H1 (cell line): ENCODE measurements at regions not wholly inside any gene's neighbourhood (a gene's known extent, or its start where the extent isn't known, plus 50 kb on each side); places are given as distances from the start of the nearest gene placed in this dataset.

Source experiments
- CTCF ChIA-PET: fragments of 300-600 bp; sonication (Branson Sonifier 250); formaldehyde crosslinking; loops from one replicate; lab custom pipeline; 2021; ENCODE audit not compliant: partially characterized antibody; lab: Charles Lee
- POLR2A ChIA-PET: fragments of 300-600 bp; sonication (Branson Sonifier 250); formaldehyde crosslinking; loops from one replicate; lab custom pipeline; 2021; ENCODE audit warnings: inconsistent platforms; ENCODE audit not compliant: partially characterized antibody; lab: Charles Lee
- DNase-seq, 2 experiments: peaks; one replicate each; pipeline versions ENCODE4 v3.0.0 to v3.0.0-alpha.2; 2010 to 2022; ENCODE audit warnings: low spot score in 2 of 2, low read depth in 1 of 2, mixed read lengths in 1 of 2
- FAIRE-seq: peaks from 2 replicates; lab custom pipeline; 2011; peaks lifted over from hg19 to GRCh38; lab: Jason Lieb, UNC
- H2AFZ ChIP-seq: 2 replicates; pipeline ENCODE4 v1.8.1; 2012; ENCODE audit warnings: low read length, inconsistent platforms
- H2AK5ac ChIP-seq: 2 replicates; pipeline ENCODE4 v1.6.1; 2013; ENCODE audit warnings: low read depth, low read length
- H2BK120ac ChIP-seq: replicated peaks from 2 replicates; pipeline ENCODE3; 2013; ENCODE audit warnings: low read depth, low read length, inconsistent platforms
- H2BK12ac ChIP-seq: 2 replicates; pipeline ENCODE4 v1.6.1; 2013; ENCODE audit warnings: low read depth, low read length
- H2BK15ac ChIP-seq: 2 replicates; pipeline ENCODE4 v1.6.1; 2013; ENCODE audit warnings: low read length
- H2BK20ac ChIP-seq: 2 replicates; pipeline ENCODE4 v1.6.1; 2013; ENCODE audit warnings: low read length
- H2BK5ac ChIP-seq: 2 replicates; pipeline ENCODE4 v1.6.1; 2013; ENCODE audit warnings: low read depth, low read length
- H3K14ac ChIP-seq: 2 replicates; pipeline ENCODE4 v1.6.1; 2013; ENCODE audit warnings: inconsistent platforms; ENCODE audit not compliant: insufficient read length
- H3K18ac ChIP-seq: 2 replicates; pipeline ENCODE4 v1.6.1; 2013; ENCODE audit warnings: low read length; ENCODE audit errors: extremely low read depth
- H3K23ac ChIP-seq: 2 replicates; pipeline ENCODE4 v1.6.1; 2013; ENCODE audit warnings: inconsistent platforms; ENCODE audit not compliant: insufficient read length
- H3K23me2 ChIP-seq: 2 replicates; pipeline ENCODE4 v1.6.1; 2013; ENCODE audit warnings: low read depth, low read length
- H3K27ac ChIP-seq: 2 replicates; pipeline ENCODE4 v1.6.1; 2011; ENCODE audit warnings: low read depth, low read length, inconsistent platforms
- H3K27me3 ChIP-seq, 4 experiments: replicated peaks in 1 of 4; 1 replicate in 1 of 4; 2 replicates in 3 of 4; pipeline versions ENCODE4 v1.6.1 to v1.8.1; 2011 to 2013; ENCODE audit warnings: low read length in 3 of 4, mild to moderate bottlenecking in 3 of 4, inconsistent platforms in 2 of 4, mixed read lengths in 2 of 4, moderate library complexity in 1 of 4; ENCODE audit not compliant: control insufficient read depth in 3 of 4, insufficient read depth in 3 of 4; ENCODE audit errors: extremely low read depth in 1 of 4
- H3K36me3 ChIP-seq, 4 experiments: 2 replicates each; pipeline versions ENCODE4 v1.6.1 to v1.8.1; 2011 to 2013; ENCODE audit warnings: mild to moderate bottlenecking in 4 of 4, low read length in 3 of 4, moderate library complexity in 2 of 4, control low read depth in 1 of 4, inconsistent platforms in 1 of 4; ENCODE audit not compliant: insufficient read depth in 4 of 4, control insufficient read depth in 2 of 4
- H3K4ac ChIP-seq: replicated peaks from 2 replicates; pipeline ENCODE3; 2013; ENCODE audit warnings: low read length, low read depth, mixed read lengths, inconsistent platforms; ENCODE audit not compliant: insufficient read length
- H3K4me1 ChIP-seq, 4 experiments: replicated peaks in 1 of 4; 1 replicate in 1 of 4; 2 replicates in 3 of 4; pipeline versions ENCODE4 v1.6.1 to v1.8.1; 2011 to 2013; ENCODE audit warnings: low read length in 3 of 4, inconsistent platforms in 2 of 4, mixed read lengths in 1 of 4; ENCODE audit not compliant: insufficient read depth in 4 of 4, control insufficient read depth in 3 of 4
- H3K4me2 ChIP-seq, 2 experiments: 2 replicates each; pipeline versions ENCODE4 v1.6.1 to v1.8.1; 2011 to 2013; ENCODE audit warnings: low read depth in 2 of 2, low read length in 2 of 2, control low read depth in 1 of 2, inconsistent platforms in 1 of 2, mild to moderate bottlenecking in 1 of 2; ENCODE audit not compliant: insufficient read depth in 1 of 2
- H3K4me3 ChIP-seq, 4 experiments: fragments of 200-600, 300-600 bp in 1 of 4; sonication (generic), shearing (Covaris generic), sonication (Bioruptor Twin) in 1 of 4; 2 replicates each; pipeline versions ENCODE4 v1.5.1 to v1.8.1; 2011 to 2016; ENCODE audit warnings: low read length in 4 of 4, low read depth in 3 of 4, control low read depth in 2 of 4, inconsistent platforms in 2 of 4, mild to moderate bottlenecking in 2 of 4, mixed read lengths in 1 of 4, moderate library complexity in 1 of 4; ENCODE audit not compliant: insufficient read depth in 2 of 4; ENCODE audit errors: extremely low read depth in 1 of 4
- H3K56ac ChIP-seq: replicated peaks from 2 replicates; pipeline ENCODE3; 2013; ENCODE audit warnings: low read depth, mild to moderate bottlenecking, mixed read lengths, low read length, inconsistent platforms; ENCODE audit not compliant: insufficient read length
- H3K79me1 ChIP-seq: 2 replicates; pipeline ENCODE4 v1.6.1; 2013; ENCODE audit warnings: low read depth, low read length, control low read depth
- H3K79me2 ChIP-seq, 2 experiments: 2 replicates each; pipeline versions ENCODE4 v1.6.1 to v1.8.1; 2012 to 2013; ENCODE audit warnings: low read length in 2 of 2, mild to moderate bottlenecking in 2 of 2, inconsistent platforms in 1 of 2; ENCODE audit not compliant: insufficient read depth in 2 of 2, control insufficient read depth in 1 of 2
- H3K9ac ChIP-seq, 4 experiments: replicated peaks in 1 of 4; 1 replicate in 1 of 4; 2 replicates in 3 of 4; pipeline versions ENCODE4 v1.6.1 to v1.8.1; 2011 to 2013; ENCODE audit warnings: low read depth in 3 of 4, low read length in 3 of 4, control low read depth in 2 of 4, mild to moderate bottlenecking in 2 of 4, moderate library complexity in 2 of 4, inconsistent platforms in 1 of 4; ENCODE audit errors: extremely low read depth in 1 of 4
- H3K9me3 ChIP-seq, 2 experiments: 2 replicates each; pipeline versions ENCODE4 v1.6.1 to v1.8.1; 2012 to 2013; ENCODE audit warnings: mild to moderate bottlenecking in 2 of 2, moderate library complexity in 2 of 2, control low read depth in 1 of 2, inconsistent platforms in 1 of 2, low read depth in 1 of 2, low read length in 1 of 2, mixed read lengths in 1 of 2; ENCODE audit not compliant: insufficient read depth in 2 of 2
- H4K20me1 ChIP-seq, 2 experiments: replicated peaks in 1 of 2; 2 replicates each; pipeline versions ENCODE3 to v1.8.1; 2011 to 2013; ENCODE audit warnings: inconsistent platforms in 2 of 2, low read length in 2 of 2, mild to moderate bottlenecking in 1 of 2; ENCODE audit not compliant: insufficient read depth in 2 of 2, control insufficient read depth in 1 of 2
- H4K5ac ChIP-seq: 2 replicates; pipeline ENCODE4 v1.6.1; 2013; ENCODE audit warnings: low read length, low read depth, mixed read lengths, inconsistent platforms; ENCODE audit not compliant: insufficient read length
- H4K8ac ChIP-seq: 2 replicates; pipeline ENCODE4 v1.8.0; 2013; ENCODE audit warnings: mild to moderate bottlenecking, moderate library complexity, low read length, inconsistent platforms; ENCODE audit not compliant: insufficient read depth; ENCODE audit errors: extremely low read depth
- H4K91ac ChIP-seq: replicated peaks from 2 replicates; pipeline ENCODE3; 2013; ENCODE audit warnings: low read length, mixed read lengths, inconsistent platforms; ENCODE audit not compliant: insufficient read length
- ATF2 ChIP-seq: IDR thresholded peaks from 2 replicates; pipeline ENCODE4 v1.6.1; 2012; ENCODE audit warnings: low read length, inconsistent platforms
- BCL11A ChIP-seq, 2 experiments: IDR thresholded peaks; one replicate each; pipeline ENCODE4 v1.6.1; 2011; ENCODE audit warnings: low read depth in 2 of 2, low read length in 2 of 2, mild to moderate bottlenecking in 2 of 2
- EGR1 ChIP-seq: IDR thresholded peaks from 2 replicates; pipeline ENCODE4 v1.6.1; 2011; ENCODE audit warnings: low read depth, low read length, borderline replicate concordance
- PHF8 ChIP-seq: fragments of 200-600 bp; sonication (generic); conservative IDR thresholded peaks from 2 replicates; pipeline ENCODE4 v1.7.1; 2012; ENCODE audit warnings: low read depth, mild to moderate bottlenecking, inconsistent platforms, low read length, moderate library complexity
- POLR2AphosphoS5 ChIP-seq: IDR thresholded peaks from 2 replicates; pipeline ENCODE4 v1.6.1; 2011; ENCODE audit warnings: low read depth, low read length
- POU5F1 ChIP-seq: IDR thresholded peaks from 2 replicates; pipeline ENCODE4 v1.6.1; 2011; ENCODE audit warnings: low read depth, mild to moderate bottlenecking, low read length, moderate library complexity
- RXRA ChIP-seq: IDR thresholded peaks from 2 replicates; pipeline ENCODE4 v1.6.1; 2011; ENCODE audit warnings: low read depth, mild to moderate bottlenecking, low read length, moderate library complexity; ENCODE audit not compliant: insufficient read depth
- SIRT6 ChIP-seq: IDR thresholded peaks from one replicate; pipeline ENCODE4 v1.7.1; 2012; ENCODE audit warnings: low read length, inconsistent platforms
- SUZ12 ChIP-seq: fragments of 200-600 bp; sonication (generic); IDR thresholded peaks from 2 replicates; pipeline ENCODE4 v1.6.1; 2012; ENCODE audit warnings: mild to moderate bottlenecking, inconsistent platforms, low read length, moderate library complexity, mixed read lengths
- TAF1 ChIP-seq: IDR thresholded peaks from 2 replicates; pipeline ENCODE4 v1.6.1; 2011; ENCODE audit warnings: mild to moderate bottlenecking, low read depth, low read length
- USF2 ChIP-seq: IDR thresholded peaks from 2 replicates; pipeline ENCODE4 v1.6.1; 2011; ENCODE audit warnings: low read length, improper control_type of control experiment
- YY1 ChIP-seq: IDR thresholded peaks from 2 replicates; pipeline ENCODE4 v1.6.1; 2011; ENCODE audit warnings: low read depth, mild to moderate bottlenecking, low read length
- WGBS, 2 experiments: shearing (Covaris generic) in 1 of 2; methylation state at CpG; one replicate each; pipeline versions ENCODE4 v1.1.6 to v1.1.7; 2013 to 2015; ENCODE audit warnings: low lambda C conversion rate in 2 of 2, mixed read lengths in 2 of 2, inconsistent platforms in 1 of 2, low coverage in 1 of 2, missing lambda C conversion rate in 1 of 2; ENCODE audit not compliant: insufficient replicate concordance in 2 of 2, insufficient coverage in 1 of 2, insufficient read length in 1 of 2; ENCODE audit errors: extremely low coverage in 1 of 2, missing lambda C conversion rate in 1 of 2; 5-methylcytosine and 5-hydroxymethylcytosine counted together

- CTCF ChIA-PET: interaction anchor here (0.7 to 1.1 kb wide), 3 partner anchors 64 to 334 kb away, joined by 3 to 4 read pairs (median 3); no protein-coding TSS in a partner anchor
- 96% methylated on average over 9 of the region's 9 CpGs; no CpG with 5 or more reads in 1 of the 2 experiments for WGBS, 2 experiments
- TF ChIP-seq YY1 (no peak), SIRT6 (no peak), USF2 (no peak), ATF2 (no peak), POLR2AphosphoS5 (no peak), SUZ12 (no peak), POU5F1 (no peak), RXRA (no peak), BCL11A (IDR thresholded peaks at IDR 0.05; ENCODE audit: low read depth in 2 of 2, low read length in 2 of 2) (no peak), EGR1 (no peak), TAF1 (no peak), PHF8 (no peak)
Observed at GRCh38 chr17:65463242-65463641, 98.2 kb downstream of the AXIN2 start.

More at GRCh38 chr17:65463242-65463641, 98.2 kb downstream of the AXIN2 start:
- H4K91ac ChIP-seq: no peak overlapping the region
- H2BK12ac ChIP-seq: no peak overlapping the region; the same call in 1 of the 2 replicates
- no peak overlapping the region for H3K4me2 ChIP-seq
- peak overlapping the region; percentile 65; the same call in 1 of the 2 replicates for H2BK15ac ChIP-seq
- no peak overlapping the region for H3K23ac ChIP-seq
- H3K18ac ChIP-seq: no peak overlapping the region
- H2AFZ ChIP-seq: peak overlapping the region; percentile 72; the same call in 1 of the 2 replicates
- H4K20me1 ChIP-seq: no peaks in the 10 kb centered on the region
- H3K27me3 ChIP-seq: no peaks in the 10 kb centered on the region; a peak in 2 of 7 replicates
- H3K23me2 ChIP-seq: no peaks in the 10 kb centered on the region
- no peak overlapping the region for H3K9ac ChIP-seq
- H3K4me1 ChIP-seq: peaks cover 0 to 6% (median 5%) of the 10 kb centered on the region in 4 experiments; a peak in 5 of 7 replicates
- no peak for DNase-seq
- H3K79me1 ChIP-seq: no peaks in the 10 kb centered on the region; the same call in 1 of the 2 replicates
- POLR2A ChIA-PET: interaction anchor here (1.0 kb wide), 1 partner anchor 13 kb away, joined by 4 read pairs; no protein-coding TSS in a partner anchor
- peak overlapping the region; percentile 29 for H4K5ac ChIP-seq
- no peak overlapping the region for H3K56ac ChIP-seq
- H4K8ac ChIP-seq: no peak overlapping the region
- H3K4ac ChIP-seq: no peak overlapping the region
- no peak overlapping the region for H3K4me3 ChIP-seq
- no peaks in the 10 kb centered on the region for H3K36me3 ChIP-seq
- H3K79me2 ChIP-seq: no peaks in the 10 kb centered on the region
- H3K27ac ChIP-seq: no peak overlapping the region
- FAIRE-seq: no peak
- H2AK5ac ChIP-seq: no peak overlapping the region
- H2BK20ac ChIP-seq: 0 out of 2 replicates have a peak overlapping the region, but pooled peaks have one; percentile 61
- no peaks in the 10 kb centered on the region for H3K9me3 ChIP-seq
- 0 out of 2 replicates have a peak overlapping the region, but pooled peaks have one; percentile 4 for H2BK5ac ChIP-seq
- H3K14ac ChIP-seq: no peak overlapping the region
- H2BK120ac ChIP-seq: no peak overlapping the region
